DND-41 (cell line): ENCODE measurements at regions not wholly inside any gene's neighbourhood (a gene's known extent, or its start where the extent isn't known, plus 50 kb on each side); places are given as distances from the start of the nearest gene placed in this dataset.

Experiments
- ATAC-seq: fragments of 200-7000 bp; cut with Tn5 transposase; 3 replicates; pipeline ENCODE4 v1.9.1; 2021; ENCODE audit warnings: low read depth; ENCODE audit not compliant: insufficient read depth
- DNase-seq: peaks from one replicate; pipeline ENCODE4 v3.0.0-alpha.2; 2020
- H2AFZ ChIP-seq: 2 replicates; pipeline ENCODE4 v1.6.0; 2012; ENCODE audit warnings: low read depth, low read length
- H3K27ac ChIP-seq: 2 replicates; pipeline ENCODE4 v1.5.1; 2012; ENCODE audit warnings: low read length, inconsistent platforms
- H3K27me3 ChIP-seq: fragments of 200-600 bp; sonication (generic); 2 replicates; pipeline ENCODE4 v1.6.0; 2012; ENCODE audit warnings: low read length, mild to moderate bottlenecking, inconsistent platforms; ENCODE audit not compliant: insufficient read depth, poor library complexity
- H3K36me3 ChIP-seq: 2 replicates; pipeline ENCODE4 v1.5.1; 2012; ENCODE audit warnings: low read length, inconsistent platforms; ENCODE audit not compliant: insufficient read depth
- H3K4me1 ChIP-seq: 2 replicates; pipeline ENCODE4 v1.5.1; 2012; ENCODE audit warnings: mild to moderate bottlenecking, low read length; ENCODE audit not compliant: insufficient read depth
- H3K4me2 ChIP-seq: 2 replicates; pipeline ENCODE4 v1.6.0; 2012; ENCODE audit warnings: mild to moderate bottlenecking, moderate library complexity, low read length, inconsistent platforms; ENCODE audit not compliant: insufficient read depth
- H3K4me3 ChIP-seq, 2 experiments: fragments of 200-600 bp in 1 of 2; shearing (Covaris generic) in 1 of 2; 2 replicates each; pipeline ENCODE4 v1.5.1; 2012 to 2016; ENCODE audit warnings: inconsistent platforms in 2 of 2, low read length in 2 of 2, mild to moderate bottlenecking in 2 of 2, low read depth in 1 of 2, moderate library complexity in 1 of 2
- H3K79me2 ChIP-seq: 2 replicates; pipeline ENCODE4 v1.6.0; 2012; ENCODE audit warnings: low read length, inconsistent platforms; ENCODE audit not compliant: insufficient read depth
- H3K9ac ChIP-seq: 2 replicates; pipeline ENCODE4 v1.6.0; 2012; ENCODE audit warnings: low read depth, mild to moderate bottlenecking, inconsistent platforms, low read length, moderate library complexity
- H3K9me3 ChIP-seq: 2 replicates; pipeline ENCODE4 v1.5.1; 2012; ENCODE audit warnings: low read length, moderate library complexity, mild to moderate bottlenecking, inconsistent platforms; ENCODE audit not compliant: insufficient read depth, severe bottlenecking
- H4K20me1 ChIP-seq: 2 replicates; pipeline ENCODE4 v1.6.0; 2012; ENCODE audit warnings: low read length; ENCODE audit not compliant: insufficient read depth
- CTCF ChIP-seq: IDR thresholded peaks from 2 replicates; pipeline ENCODE4 v1.5.1; 2012; ENCODE audit warnings: borderline replicate concordance, low read length, moderate library complexity, mild to moderate bottlenecking; ENCODE audit not compliant: poor library complexity, severe bottlenecking; ENCODE audit errors: extremely low read depth
- EZH2 ChIP-seq: IDR thresholded peaks from 3 replicates; pipeline ENCODE4 v1.6.1; 2012; ENCODE audit warnings: borderline replicate concordance, low read depth, mild to moderate bottlenecking, moderate library complexity, low read length, inconsistent platforms; ENCODE audit not compliant: severe bottlenecking

- H3K27ac ChIP-seq = no peak overlapping the region
- peaks cover 4% of the 10 kb centered on the region; the same call in 1 of the 2 replicates for H4K20me1 ChIP-seq
- ATAC-seq (no peak), DNase-seq (no peak)
- H3K9ac ChIP-seq = no peak overlapping the region
- H3K79me2 ChIP-seq = no peaks in the 10 kb centered on the region
- no peak overlapping the region for H3K4me3 ChIP-seq
- TF ChIP-seq CTCF (no peak), EZH2 (no peak)
- no peaks in the 10 kb centered on the region for H3K36me3 ChIP-seq
- no peak overlapping the region for H3K4me2 ChIP-seq
- no peak overlapping the region for H2AFZ ChIP-seq
- no peaks in the 10 kb centered on the region for H3K9me3 ChIP-seq
- peaks cover 17% of the 10 kb centered on the region for H3K27me3 ChIP-seq
- no peaks in the 10 kb centered on the region for H3K4me1 ChIP-seq
These were observed 131.3 kb upstream of the PRR20G start for GRCh38 chr3:127419182-127419581.

GRCh38 chr3:127418560-127419147, 130.8 kb upstream of the PRR20G start:
- no peak for TF ChIP-seq EZH2
- no peak for TF ChIP-seq CTCF
- Histone ChIP-seq H3K4me2 (no peak overlapping the region), H3K4me1 (no peaks in the 10 kb centered on the region), H3K27me3 (peaks cover 17% of the 10 kb centered on the region), H4K20me1 (peaks cover 4% of the 10 kb centered on the region; the same call in 1 of the 2 replicates), H2AFZ (no peak overlapping the region), H3K9me3 (no peaks in the 10 kb centered on the region), H3K4me3 (no peak overlapping the region), H3K79me2 (no peaks in the 10 kb centered on the region), H3K36me3 (no peaks in the 10 kb centered on the region), H3K27ac (no peak overlapping the region), H3K9ac (no peak overlapping the region)
- ATAC-seq = no peak
- no peak for DNase-seq

GRCh38 chr3:127417709-127418559, 130.1 kb upstream of the PRR20G start:
- Histone ChIP-seq H4K20me1 (peaks cover 4% of the 10 kb centered on the region; the same call in 1 of the 2 replicates), H3K9ac (no peak overlapping the region), H3K9me3 (no peaks in the 10 kb centered on the region), H2AFZ (no peak overlapping the region), H3K4me3 (no peak overlapping the region), H3K27ac (no peak overlapping the region), H3K27me3 (peaks cover 19% of the 10 kb centered on the region), H3K36me3 (no peaks in the 10 kb centered on the region), H3K79me2 (no peaks in the 10 kb centered on the region), H3K4me1 (no peaks in the 10 kb centered on the region), H3K4me2 (no peak overlapping the region)
- DNase-seq = no peak
- no peak for ATAC-seq
- no peak for TF ChIP-seq CTCF
- no peak for TF ChIP-seq EZH2
